OCI-LY7 (cell line): ENCODE measurements at regions not wholly inside any gene's neighbourhood (a gene's known extent, or its start where the extent isn't known, plus 50 kb on each side); places are given as distances from the start of the nearest gene placed in this dataset.
A peak's percentile ranks its signal among the peaks of the same experiment; 100 is the strongest.

ENCODE experiments used
- BruUV-seq: library from RNA; stranded (reverse); fragments of 400-500 nt; replicated peaks from 2 replicates; lab custom pipeline; 2021; lab: Mats Ljungman, UMichigan
- CTCF ChIA-PET: fragments of 300-600 bp; sonication (Branson Sonifier 250); formaldehyde crosslinking; loops from one replicate; lab custom pipeline; 2022; ENCODE audit warnings: antibody characterized with exemption; ENCODE audit not compliant: unreplicated experiment; lab: Charles Lee
- POLR2A ChIA-PET: fragments of 300-600 bp; sonication (Branson Sonifier 250); formaldehyde crosslinking; loops from one replicate; lab custom pipeline; 2022; ENCODE audit warnings: antibody characterized with exemption; lab: Charles Lee
- DNase-seq: peaks from one replicate; pipeline ENCODE4 v3.0.0-alpha.2; 2015; ENCODE audit warnings: low spot score
- H2AFZ ChIP-seq: fragments of 200-600 bp; sonication (generic), shearing (Covaris generic); 2 replicates; pipeline ENCODE4 v1.6.1; 2014; ENCODE audit warnings: mild to moderate bottlenecking, antibody characterized with exemption, low read length, moderate library complexity
- H3K27ac ChIP-seq: fragments of 200-600 bp; sonication (generic); 2 replicates; pipeline ENCODE4 v1.5.1; 2014; ENCODE audit warnings: mixed run types, low read depth, mild to moderate bottlenecking, moderate library complexity, low read length, inconsistent platforms; ENCODE audit not compliant: poor library complexity, severe bottlenecking
- H3K36me3 ChIP-seq: fragments of 200-600 bp; sonication (generic); 2 replicates; pipeline ENCODE4 v1.6.1; 2014; ENCODE audit warnings: mild to moderate bottlenecking, antibody characterized with exemption, low read length, moderate library complexity, mixed read lengths; ENCODE audit not compliant: insufficient read depth
- H3K4me1 ChIP-seq: fragments of 200-600 bp; sonication (generic); 2 replicates; pipeline ENCODE4 v1.5.1; 2014; ENCODE audit warnings: mild to moderate bottlenecking, low read length; ENCODE audit not compliant: insufficient read depth, poor library complexity, severe bottlenecking
- H3K4me2 ChIP-seq: fragments of 200-600 bp; sonication (generic); 2 replicates; pipeline ENCODE4 v1.6.1; 2014; ENCODE audit warnings: mild to moderate bottlenecking, low read length
- H3K4me3 ChIP-seq: fragments of 200-600 bp; sonication (generic); 2 replicates; pipeline ENCODE4 v1.5.1; 2014; ENCODE audit warnings: mild to moderate bottlenecking, low read depth, low read length; ENCODE audit not compliant: poor library complexity, severe bottlenecking
- H3K79me2 ChIP-seq: fragments of 200-600 bp; sonication (generic); 2 replicates; pipeline ENCODE4 v1.6.1; 2016; ENCODE audit warnings: low read depth, mild to moderate bottlenecking, low read length, moderate library complexity, mixed read lengths; ENCODE audit not compliant: insufficient read depth
- H3K9me2 ChIP-seq: fragments of 200-600 bp; sonication (generic); 2 replicates; pipeline ENCODE4 v1.6.1; 2016; ENCODE audit warnings: mild to moderate bottlenecking, low read length, mixed read lengths; ENCODE audit not compliant: insufficient read depth
- H3K9me3 ChIP-seq: fragments of 200-600 bp; sonication (generic); 2 replicates; pipeline ENCODE4 v1.6.1; 2014; ENCODE audit warnings: mild to moderate bottlenecking, mixed run types, low read length, mixed read lengths
- H4K20me1 ChIP-seq: fragments of 200-600 bp; sonication (generic); 2 replicates; pipeline ENCODE4 v1.6.1; 2014; ENCODE audit warnings: mild to moderate bottlenecking, antibody characterized with exemption, low read length, moderate library complexity, mixed read lengths; ENCODE audit not compliant: insufficient read depth
- CTCF ChIP-seq: fragments of 200-600 bp; sonication (generic); conservative IDR thresholded peaks from 2 replicates; pipeline ENCODE4 v1.5.1; 2014; ENCODE audit warnings: mild to moderate bottlenecking, antibody characterized with exemption, low read length, moderate library complexity, mixed read lengths
- EZH2phosphoT487 ChIP-seq: fragments of 200-600 bp; sonication (generic); IDR thresholded peaks from 2 replicates; pipeline ENCODE4 v1.6.1; 2018; ENCODE audit warnings: low read depth, borderline replicate concordance, mild to moderate bottlenecking, mixed run types, antibody characterized with exemption, low read length, moderate library complexity, mixed read lengths
- intact Hi-C: fragments of 100-400 bp; cut with micrococcal nuclease; formaldehyde crosslinking; loops from one replicate; pipeline ENCODE4 v1.10.0; 2022; ENCODE audit not compliant: unreplicated experiment

DNA sequence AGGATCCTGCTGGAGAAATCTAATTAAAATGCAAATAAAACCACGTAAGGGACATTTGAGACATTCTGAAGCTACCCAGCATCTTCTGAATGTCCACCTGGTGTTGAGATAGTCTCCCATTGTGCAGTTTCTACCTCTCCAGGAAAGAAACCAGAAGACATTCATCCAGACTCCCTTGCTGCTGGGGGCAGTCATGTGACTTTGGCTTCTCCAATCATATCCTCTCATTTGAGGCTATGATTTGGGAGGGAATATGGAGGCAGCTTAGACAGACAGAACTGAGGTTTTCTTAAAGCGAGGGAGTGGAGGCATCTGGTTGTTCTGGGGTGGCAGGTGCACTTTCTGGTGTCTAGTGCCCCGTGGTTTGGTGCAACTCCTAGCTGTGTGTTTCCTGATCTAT lies 315.2 kb upstream of the SULF2 start:
- Histone ChIP-seq H4K20me1 (no peaks in the 10 kb centered on the region), H3K9me3 (no peaks in the 10 kb centered on the region), H3K79me2 (no peaks in the 10 kb centered on the region), H3K36me3 (no peaks in the 10 kb centered on the region), H3K4me3 (no peak overlapping the region), H2AFZ (no peak overlapping the region), H3K27ac (no peak overlapping the region), H3K4me2 (no peak overlapping the region), H3K9me2 (no peaks in the 10 kb centered on the region), H3K4me1 (no peaks in the 10 kb centered on the region)
- ChIA-PET POLR2A (no interaction called here), CTCF (no interaction called here)
- DNase-seq = no peak
- intact Hi-C loops = no loop called here
- BruUV-seq = no TSS peak
- TF ChIP-seq CTCF (no peak), EZH2phosphoT487 (no peak)

DNA sequence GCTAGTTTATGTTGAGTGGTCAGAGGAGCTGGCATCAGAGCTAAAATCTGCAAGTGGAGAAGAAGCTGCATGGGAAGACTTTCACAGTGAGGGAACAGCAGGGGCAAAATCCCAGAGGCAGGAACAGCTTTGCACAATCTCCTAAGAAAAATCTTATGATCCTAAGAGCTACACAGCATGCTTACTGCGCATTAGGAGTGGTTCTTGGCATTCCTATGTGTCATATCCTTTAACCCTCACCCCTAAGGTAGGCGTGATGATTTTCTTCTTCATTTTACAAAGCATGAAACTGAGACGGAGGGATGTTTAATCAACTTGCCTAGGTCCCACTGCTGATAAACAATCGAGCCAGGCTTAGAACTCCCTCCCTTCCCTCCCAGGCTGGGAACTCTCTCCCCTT lies 313.6 kb upstream of the SULF2 start:
- H3K4me3 ChIP-seq = no peak overlapping the region
- H3K36me3 ChIP-seq = no peaks in the 10 kb centered on the region
- no peak overlapping the region for H2AFZ ChIP-seq
- no peak overlapping the region for H3K27ac ChIP-seq
- no TSS peak for BruUV-seq
- CTCF ChIA-PET = no interaction called here
- no peaks in the 10 kb centered on the region for H3K9me3 ChIP-seq
- no peaks in the 10 kb centered on the region for H4K20me1 ChIP-seq
- DNase-seq = no peak
- intact Hi-C loops = no loop called here
- no peaks in the 10 kb centered on the region for H3K9me2 ChIP-seq
- POLR2A ChIA-PET = no interaction called here
- H3K79me2 ChIP-seq = no peaks in the 10 kb centered on the region
- no peaks in the 10 kb centered on the region for H3K4me1 ChIP-seq
- no peak overlapping the region for H3K4me2 ChIP-seq
- no peak for TF ChIP-seq EZH2phosphoT487
- TF ChIP-seq CTCF = no peak

GRCh38 chr20:48098099-48098498 lies 312.8 kb upstream of the SULF2 start:
- intact Hi-C loops = no loop called here
- Histone ChIP-seq H3K9me3 (no peaks in the 10 kb centered on the region), H3K4me1 (no peaks in the 10 kb centered on the region), H4K20me1 (no peaks in the 10 kb centered on the region), H3K9me2 (no peaks in the 10 kb centered on the region), H2AFZ (no peak overlapping the region), H3K36me3 (no peaks in the 10 kb centered on the region), H3K4me2 (no peak overlapping the region), H3K4me3 (no peak overlapping the region), H3K79me2 (no peaks in the 10 kb centered on the region), H3K27ac (no peak overlapping the region)
- ChIA-PET CTCF (no interaction called here), POLR2A (no interaction called here)
- TF ChIP-seq EZH2phosphoT487 (no peak), CTCF (no peak)
- BruUV-seq = no TSS peak
- peak; percentile 16 for DNase-seq
